Tibial artery (tissue), 4 donors: ENCODE measurements at regions not wholly inside any gene's neighbourhood (a gene's known extent, or its start where the extent isn't known, plus 50 kb on each side); places are given as distances from the start of the nearest gene placed in this dataset.
A peak's percentile ranks its signal among the peaks of the same experiment; 100 is the strongest.

Experiments
- DNase-seq, 2 donors: peaks; one replicate each; pipeline ENCODE4 v3.0.0-alpha.2; 2019
- H3K27ac ChIP-seq, 2 donors: fragments of 200-600 bp; sonication (generic) in 1 of 2; 1 replicate in 1 of 2; 2 replicates in 1 of 2; pipeline ENCODE4 v1.5.1; 2018 to 2019; ENCODE audit warnings: mild to moderate bottlenecking in 1 of 2
- H3K27me3 ChIP-seq, 2 donors: fragments of 200-600 bp; sonication (generic) in 1 of 2; one replicate each; pipeline versions ENCODE4 v1.5.1 to v1.6.0; 2016 to 2019
- H3K36me3 ChIP-seq, 3 donors: fragments of 200-600 bp; sonication (generic) in 2 of 3; one replicate each; pipeline ENCODE4 v1.5.1; 2016 to 2019; ENCODE audit warnings: mild to moderate bottlenecking in 2 of 3
- H3K4me1 ChIP-seq, 4 donors: fragments of 200-600 bp; sonication (generic) in 2 of 4; 1 replicate in 3 of 4; 2 replicates in 1 of 4; pipeline ENCODE4 v1.5.1; 2016 to 2019
- H3K4me3 ChIP-seq, 2 donors: fragments of 200-600 bp; sonication (generic) in 1 of 2; 1 replicate in 1 of 2; 2 replicates in 1 of 2; pipeline ENCODE4 v1.5.1; 2018 to 2019; ENCODE audit warnings: mild to moderate bottlenecking in 2 of 2
- H3K9me3 ChIP-seq, 3 donors: fragments of 200-600 bp; sonication (generic) in 1 of 3; one replicate each; pipeline ENCODE4 v1.5.1; 2016 to 2019
- CTCF ChIP-seq, 2 experiments: fragments of 200-600 bp in 1 of 2; fragments of 450-650 bp in 1 of 2; IDR thresholded peaks; one replicate each; pipeline ENCODE4 v1.5.1; 2017 to 2019; ENCODE audit warnings: antibody characterized with exemption in 2 of 2, mild to moderate bottlenecking in 1 of 2, moderate library complexity in 1 of 2
- intact Hi-C: fragments of 100-400 bp; cut with DNase I; formaldehyde crosslinking; loops from one replicate; pipeline ENCODE4 v1.15.0; 2023; ENCODE audit warnings: low total_unique reads

- intact Hi-C loops, result loop anchor here (10.0 kb wide), 1 partner anchor 429 kb away; no protein-coding TSS in a partner anchor
- no peaks in the 10 kb centered on the region for H3K36me3 ChIP-seq
- H3K4me1 ChIP-seq, result peaks cover 0 to 14% (median 2%) of the 10 kb centered on the region in 4 donors
- no peak for TF ChIP-seq CTCF (IDR thresholded peaks at IDR 0.05)
- H3K9me3 ChIP-seq, result no peaks in the 10 kb centered on the region
- H3K27ac ChIP-seq, result no peak overlapping the region
- no peak for DNase-seq
- no peak overlapping the region for H3K4me3 ChIP-seq
- H3K27me3 ChIP-seq, result no peaks in the 10 kb centered on the region
Measured at GRCh38 chr12:59405992-59406391, 189.8 kb upstream of the SLC16A7 start.

GRCh38 chr12:59404109-59404650, 191.6 kb upstream of the SLC16A7 start:
- Histone ChIP-seq H3K36me3 (no peaks in the 10 kb centered on the region), H3K27me3 (no peaks in the 10 kb centered on the region), H3K27ac (peak overlapping the region in 1 of 2 donors; percentile 1), H3K4me3 (no peak overlapping the region), H3K9me3 (no peaks in the 10 kb centered on the region), H3K4me1 (peaks cover 0 to 14% (median 2%) of the 10 kb centered on the region in 4 donors)
- intact Hi-C loops, result loop anchor here (10.0 kb wide), 1 partner anchor 431 kb away; no protein-coding TSS in a partner anchor
- no peak for TF ChIP-seq CTCF (IDR thresholded peaks at IDR 0.05)
- DNase-seq, result no peak

DNA sequence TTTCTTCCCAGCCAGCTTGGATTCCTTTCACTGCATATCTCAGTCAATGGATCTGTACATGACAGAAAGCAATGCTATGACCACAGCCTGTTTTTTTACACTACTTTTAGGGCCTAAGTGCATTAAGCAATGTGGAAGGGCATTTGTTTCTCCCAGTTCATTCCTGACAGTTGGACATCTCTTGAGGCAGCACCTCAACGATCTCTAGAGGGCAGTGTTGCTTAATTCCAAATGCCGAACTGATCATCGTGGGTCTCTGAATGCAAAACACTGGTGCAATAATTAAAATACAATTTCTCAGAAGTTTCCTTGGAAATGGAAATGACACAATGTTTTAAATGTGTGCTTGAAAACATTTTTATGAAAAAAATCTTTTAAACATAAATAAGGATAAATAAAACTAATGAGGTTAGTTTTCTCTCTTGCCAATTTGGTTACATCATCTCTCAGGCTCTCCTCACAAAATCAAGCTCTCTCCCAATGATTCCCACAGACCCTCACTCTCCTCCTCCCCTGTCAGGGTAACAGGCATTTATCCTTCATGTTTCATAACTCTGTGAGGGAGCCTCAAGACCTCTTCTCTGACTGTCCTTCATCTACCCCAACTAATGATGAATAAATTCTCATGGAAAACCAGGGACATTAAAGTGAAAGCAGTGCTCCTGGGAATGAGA, 192.4 kb upstream of the SLC16A7 start:
- DNase-seq, result peak; percentile 65 to 66
- Histone ChIP-seq H3K9me3 (no peaks in the 10 kb centered on the region), H3K27me3 (no peaks in the 10 kb centered on the region), H3K4me1 (peaks cover 0 to 14% (median 2%) of the 10 kb centered on the region in 4 donors), H3K4me3 (no peak overlapping the region), H3K27ac (peak overlapping the region in 1 of 2 donors; percentile 1), H3K36me3 (no peaks in the 10 kb centered on the region)
- intact Hi-C loops, result loop anchor here (10.0 kb wide), 1 partner anchor 431 kb away; no protein-coding TSS in a partner anchor
- peak; percentile 63 to 73 for TF ChIP-seq CTCF (IDR thresholded peaks at IDR 0.05)

DNA sequence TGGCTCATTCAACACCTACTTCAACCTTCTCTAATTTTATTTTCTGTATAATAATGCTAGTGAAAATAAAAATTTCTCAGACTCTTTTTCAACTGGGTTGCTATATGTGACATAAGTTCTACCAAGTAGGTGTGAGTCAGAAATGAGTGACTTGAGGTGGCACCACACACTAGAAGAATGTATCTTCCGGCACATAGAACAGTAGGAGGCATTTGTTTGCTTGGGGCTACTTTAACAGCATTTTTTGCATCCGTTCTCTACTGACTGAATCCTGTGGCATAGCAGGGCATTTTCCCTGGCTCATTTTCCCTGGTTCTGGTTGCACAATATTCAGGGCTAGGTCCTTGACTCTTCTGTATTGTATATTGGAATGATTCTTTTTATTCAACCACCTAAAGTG, 194.0 kb upstream of the SLC16A7 start:
- TF ChIP-seq CTCF (IDR thresholded peaks at IDR 0.05), result no peak
- Histone ChIP-seq H3K27me3 (no peaks in the 10 kb centered on the region), H3K4me1 (peaks cover 0 to 14% (median 2%) of the 10 kb centered on the region in 4 donors), H3K27ac (no peak overlapping the region), H3K9me3 (no peaks in the 10 kb centered on the region), H3K4me3 (no peak overlapping the region), H3K36me3 (no peaks in the 10 kb centered on the region)
- intact Hi-C loops, result loop anchor here (10.0 kb wide), 1 partner anchor 433 kb away; no protein-coding TSS in a partner anchor
- no peak for DNase-seq

GRCh38 chr12:59398164-59398563, 197.7 kb upstream of the SLC16A7 start:
- no peaks in the 10 kb centered on the region for H3K4me1 ChIP-seq
- no peak overlapping the region for H3K4me3 ChIP-seq
- H3K9me3 ChIP-seq, result no peaks in the 10 kb centered on the region
- intact Hi-C loops, result no loop called here
- no peak overlapping the region for H3K27ac ChIP-seq
- H3K27me3 ChIP-seq, result no peaks in the 10 kb centered on the region
- no peak for TF ChIP-seq CTCF (IDR thresholded peaks at IDR 0.05)
- no peak for DNase-seq
- H3K36me3 ChIP-seq, result no peaks in the 10 kb centered on the region
